Hematopoietic multipotent progenitor cell treated with erythropoietin and hydrocortisone succinate and interleukin-3 and kit ligand, for 6 days (in vitro differentiated cells): ENCODE measurements at regions not wholly inside any gene's neighbourhood (a gene's known extent, or its start where the extent isn't known, plus 50 kb on each side); places are given as distances from the start of the nearest gene placed in this dataset.
"Not testable (repeated sequence)": the region's sequence is repeated elsewhere in the genome, so short reads cannot be mapped to it uniquely, and the experiment has no call there.

Source experiments
- DNase-seq: peaks from one replicate; pipeline ENCODE4 v3.0.0-alpha.2; 2015

- no peak for DNase-seq
These were observed 922.0 kb upstream of the NRXN1 start for GRCh38 chr2:51953931-51954330.

GRCh38 chr2:51921076-51921475 lies 889.1 kb upstream of the NRXN1 start:
- no peak for DNase-seq

GRCh38 chr2:51920509-51920908 lies 888.6 kb upstream of the NRXN1 start:
- no peak for DNase-seq

GRCh38 chr2:51919395-51919794 lies 887.5 kb upstream of the NRXN1 start:
- DNase-seq, result no peak

- no peak for DNase-seq
These were observed 886.2 kb upstream of the NRXN1 start for GRCh38 chr2:51918113-51918512.

GRCh38 chr2:51903728-51904127 lies 871.8 kb upstream of the NRXN1 start:
- no peak for DNase-seq

GRCh38 chr2:51899643-51900042 lies 867.7 kb upstream of the NRXN1 start:
- no peak for DNase-seq

- DNase-seq, result not testable (repeated sequence)
These were observed 862.7 kb upstream of the NRXN1 start for GRCh38 chr2:51894584-51894983.

GRCh38 chr2:51888120-51888519 lies 856.2 kb upstream of the NRXN1 start:
- DNase-seq, result no peak

GRCh38 chr2:51881673-51882072 lies 849.7 kb upstream of the NRXN1 start:
- DNase-seq, result no peak

- no peak for DNase-seq
These were observed 848.2 kb upstream of the NRXN1 start for GRCh38 chr2:51880153-51880552.

- no peak for DNase-seq
These were observed 834.4 kb upstream of the NRXN1 start for GRCh38 chr2:51866361-51866760.

GRCh38 chr2:51859260-51859659 lies 827.3 kb upstream of the NRXN1 start:
- DNase-seq, result no peak

- DNase-seq, result no peak
These were observed 823.8 kb upstream of the NRXN1 start for GRCh38 chr2:51855683-51856082.

- DNase-seq, result no peak
These were observed 814.9 kb upstream of the NRXN1 start for GRCh38 chr2:51846796-51847195.

GRCh38 chr2:51846018-51846417 lies 814.1 kb upstream of the NRXN1 start:
- DNase-seq, result no peak

- no peak for DNase-seq
These were observed 812.7 kb upstream of the NRXN1 start for GRCh38 chr2:51844596-51844995.

GRCh38 chr2:51829477-51829876 lies 797.5 kb upstream of the NRXN1 start:
- DNase-seq, result no peak

- DNase-seq, result no peak
These were observed 793.9 kb upstream of the NRXN1 start for GRCh38 chr2:51825823-51826222.

GRCh38 chr2:51813247-51813646 lies 781.3 kb upstream of the NRXN1 start:
- no peak for DNase-seq

GRCh38 chr2:51812138-51812866 lies 780.4 kb upstream of the NRXN1 start:
- no peak for DNase-seq

- DNase-seq, result no peak
These were observed 778.3 kb upstream of the NRXN1 start for GRCh38 chr2:51810197-51810596.

- no peak for DNase-seq
These were observed 775.3 kb upstream of the NRXN1 start for GRCh38 chr2:51807229-51807628.

GRCh38 chr2:51795248-51795888 lies 763.4 kb upstream of the NRXN1 start:
- peak; percentile 9 for DNase-seq

- no peak for DNase-seq
These were observed 759.6 kb upstream of the NRXN1 start for GRCh38 chr2:51791496-51791895.
